Panc1 (cell line): ENCODE measurements at regions not wholly inside any gene's neighbourhood (a gene's known extent, or its start where the extent isn't known, plus 50 kb on each side); places are given as distances from the start of the nearest gene placed in this dataset.

Experiments used
- ATAC-seq: fragments of 200-7000 bp; cut with Tn5 transposase; 2 replicates; pipeline ENCODE4 v1.9.1; 2020; ENCODE audit warnings: mild to moderate bottlenecking, moderate library complexity
- BruUV-seq: library from RNA; stranded (reverse); fragments of 400-500 nt; replicated peaks from 2 replicates; lab custom pipeline; 2021; lab: Mats Ljungman, UMichigan
- CTCF ChIA-PET: fragments of 300-600 bp; sonication (Branson Sonifier 250); formaldehyde crosslinking; loops from one replicate; lab custom pipeline; 2022; ENCODE audit warnings: antibody characterized with exemption; lab: Charles Lee
- POLR2A ChIA-PET: fragments of 300-600 bp; sonication (Branson Sonifier 250); formaldehyde crosslinking; loops from one replicate; lab custom pipeline; 2022; ENCODE audit warnings: antibody characterized with exemption; lab: Charles Lee
- DNase-seq: peaks from one replicate; pipeline ENCODE4 v3.0.0-alpha.2; 2010; ENCODE audit warnings: low read depth, low spot score
- H3K27ac ChIP-seq: 2 replicates; pipeline ENCODE4 v1.5.1; 2011; ENCODE audit warnings: mild to moderate bottlenecking, low read length, inconsistent platforms
- H3K27me3 ChIP-seq: fragments of 200-500 bp; sonication (Bioruptor generic); 2 replicates; pipeline ENCODE4 v1.6.0; 2014; ENCODE audit warnings: low read length, inconsistent platforms; ENCODE audit not compliant: control insufficient read depth, insufficient read depth
- H3K36me3 ChIP-seq: fragments of 200-500 bp; sonication (Bioruptor generic); 2 replicates; pipeline ENCODE4 v1.5.1; 2014; ENCODE audit warnings: inconsistent platforms, mild to moderate bottlenecking, low read length, moderate library complexity; ENCODE audit not compliant: control insufficient read depth, insufficient read depth
- H3K4me1 ChIP-seq: 2 replicates; pipeline ENCODE4 v1.5.1; 2011; ENCODE audit warnings: inconsistent platforms, mild to moderate bottlenecking, low read length, moderate library complexity; ENCODE audit not compliant: control insufficient read depth, insufficient read depth
- H3K4me3 ChIP-seq, 2 experiments: 2 replicates each; pipeline ENCODE4 v1.5.1; 2011 to 2012; ENCODE audit warnings: low read depth in 2 of 2, low read length in 2 of 2, mild to moderate bottlenecking in 2 of 2, inconsistent platforms in 1 of 2, moderate library complexity in 1 of 2
- H3K9me3 ChIP-seq: fragments of 200-500 bp; sonication (Bioruptor generic); 2 replicates; pipeline ENCODE4 v1.5.1; 2014; ENCODE audit warnings: low read depth, mild to moderate bottlenecking, inconsistent platforms, low read length, moderate library complexity; ENCODE audit not compliant: control insufficient read depth, insufficient read depth
- POLR2AphosphoS5 ChIP-seq: IDR thresholded peaks from 2 replicates; pipeline ENCODE4 v1.6.1; 2012; ENCODE audit warnings: mild to moderate bottlenecking, low read depth, low read length, moderate library complexity
- REST ChIP-seq, 2 experiments: IDR thresholded peaks; 2 replicates each; pipeline ENCODE4 v1.6.1; 2011 to 2012; ENCODE audit warnings: low read depth in 2 of 2, control low read depth in 1 of 2, low read length in 1 of 2, mild to moderate bottlenecking in 1 of 2, moderate library complexity in 1 of 2; ENCODE audit not compliant: insufficient read depth in 1 of 2
- SIN3A ChIP-seq: IDR thresholded peaks from 2 replicates; pipeline ENCODE4 v1.6.1; 2012; ENCODE audit warnings: low read depth, mild to moderate bottlenecking, low read length, moderate library complexity, borderline replicate concordance; ENCODE audit not compliant: insufficient read depth
- TCF7L2 ChIP-seq: IDR thresholded peaks from 2 replicates; pipeline ENCODE4 v1.6.1; 2011; ENCODE audit warnings: mild to moderate bottlenecking, low read depth, low read length, inconsistent platforms
- in situ Hi-C: cut with HindIII; loops from 2 replicates; pipeline ENCODE4 v1.10.0; 2016; ENCODE audit warnings: low sequenced_read_pairs, low pct_unique_long_range_greater_than_20kb
- intact Hi-C: fragments of 100-400 bp; cut with micrococcal nuclease; formaldehyde crosslinking; loops from one replicate; pipeline ENCODE4 v1.10.0; 2022; ENCODE audit not compliant: unreplicated experiment
- TF ChIP-seq, protein P1 (sequence below): fragments of 450-650 bp; IDR thresholded peaks from 2 replicates; pipeline ENCODE4 v1.5.1; 2017; ENCODE audit warnings: mild to moderate bottlenecking

DNA sequence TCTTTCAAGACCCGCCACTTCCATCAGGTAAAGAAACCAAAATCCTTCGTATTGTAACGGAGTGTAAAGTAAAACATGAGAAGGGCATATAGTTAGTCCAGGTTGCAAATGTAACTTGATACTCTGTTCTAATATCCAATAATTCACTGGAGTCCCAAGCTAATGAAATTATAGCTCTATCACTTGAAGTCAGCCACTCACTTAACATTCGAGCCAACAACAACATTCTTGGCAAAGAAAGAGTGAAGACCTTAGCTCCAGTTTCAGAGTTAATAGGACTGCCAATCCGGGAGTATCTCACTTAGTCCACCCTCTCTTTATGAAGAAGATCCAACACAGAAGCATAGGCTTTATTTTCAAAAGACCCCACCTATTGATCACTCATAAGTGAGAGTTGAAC, 298.0 kb upstream of the SOX11 start:
- Histone ChIP-seq H3K27me3 (no peaks in the 10 kb centered on the region), H3K4me1 (no peaks in the 10 kb centered on the region), H3K27ac (no peak overlapping the region), H3K9me3 (no peaks in the 10 kb centered on the region), H3K4me3 (no peak overlapping the region), H3K36me3 (no peaks in the 10 kb centered on the region)
- in situ Hi-C loops = no loop called here
- BruUV-seq = no TSS peak
- POLR2A ChIA-PET = no interaction called here
- no peak for DNase-seq
- CTCF ChIA-PET = no interaction called here
- intact Hi-C loops = no loop called here
- no peak for TF ChIP-seq REST (IDR thresholded peaks at IDR 0.05; ENCODE audit: insufficient read depth in 1 of 2, low read depth in 2 of 2, low read length in 1 of 2)
- TF ChIP-seq, protein P1, sequence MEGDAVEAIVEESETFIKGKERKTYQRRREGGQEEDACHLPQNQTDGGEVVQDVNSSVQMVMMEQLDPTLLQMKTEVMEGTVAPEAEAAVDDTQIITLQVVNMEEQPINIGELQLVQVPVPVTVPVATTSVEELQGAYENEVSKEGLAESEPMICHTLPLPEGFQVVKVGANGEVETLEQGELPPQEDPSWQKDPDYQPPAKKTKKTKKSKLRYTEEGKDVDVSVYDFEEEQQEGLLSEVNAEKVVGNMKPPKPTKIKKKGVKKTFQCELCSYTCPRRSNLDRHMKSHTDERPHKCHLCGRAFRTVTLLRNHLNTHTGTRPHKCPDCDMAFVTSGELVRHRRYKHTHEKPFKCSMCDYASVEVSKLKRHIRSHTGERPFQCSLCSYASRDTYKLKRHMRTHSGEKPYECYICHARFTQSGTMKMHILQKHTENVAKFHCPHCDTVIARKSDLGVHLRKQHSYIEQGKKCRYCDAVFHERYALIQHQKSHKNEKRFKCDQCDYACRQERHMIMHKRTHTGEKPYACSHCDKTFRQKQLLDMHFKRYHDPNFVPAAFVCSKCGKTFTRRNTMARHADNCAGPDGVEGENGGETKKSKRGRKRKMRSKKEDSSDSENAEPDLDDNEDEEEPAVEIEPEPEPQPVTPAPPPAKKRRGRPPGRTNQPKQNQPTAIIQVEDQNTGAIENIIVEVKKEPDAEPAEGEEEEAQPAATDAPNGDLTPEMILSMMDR = no peak
- no peak for TF ChIP-seq POLR2AphosphoS5
- TF ChIP-seq TCF7L2 = no peak
- TF ChIP-seq SIN3A = no peak
- ATAC-seq = no peak

DNA sequence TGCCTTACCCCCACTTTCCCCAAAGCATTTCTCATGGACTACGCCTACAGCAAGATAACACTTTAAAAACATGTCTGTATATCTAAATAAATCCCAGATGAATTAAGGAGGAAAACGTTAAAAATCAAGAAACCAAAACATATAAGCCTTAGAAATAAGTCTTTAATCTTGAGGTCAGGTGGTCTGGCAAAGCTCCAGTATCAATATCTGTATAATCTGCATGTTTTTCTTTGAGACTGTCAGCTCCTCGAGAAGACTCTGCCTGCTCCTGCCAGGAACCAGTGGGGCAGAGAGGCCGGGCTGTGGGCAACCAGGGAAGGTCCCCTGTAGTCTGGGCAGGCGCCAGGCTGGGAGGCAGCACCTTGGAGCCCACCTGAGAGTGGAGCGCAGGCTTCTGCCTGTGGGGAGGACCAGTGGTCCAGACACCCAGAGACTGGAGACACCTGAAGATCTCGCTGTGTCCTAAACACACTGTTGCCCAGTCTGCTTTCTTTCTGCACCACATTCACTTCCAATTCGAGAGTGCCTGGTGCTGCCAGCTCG, 291.0 kb upstream of the SOX11 start:
- ChIA-PET POLR2A (no interaction called here), CTCF (no interaction called here)
- no peak overlapping the region for H3K4me3 ChIP-seq
- H3K9me3 ChIP-seq = no peaks in the 10 kb centered on the region
- TF ChIP-seq, protein P1 = no peak
- no peak for TF ChIP-seq POLR2AphosphoS5
- no peak for TF ChIP-seq SIN3A
- no peak for TF ChIP-seq REST (IDR thresholded peaks at IDR 0.05; ENCODE audit: insufficient read depth in 1 of 2, low read depth in 2 of 2, low read length in 1 of 2)
- TF ChIP-seq TCF7L2 = no peak
- H3K36me3 ChIP-seq = no peaks in the 10 kb centered on the region
- H3K4me1 ChIP-seq = no peaks in the 10 kb centered on the region
- ATAC-seq (no peak), DNase-seq (no peak)
- intact Hi-C loops = no loop called here
- no peak overlapping the region for H3K27ac ChIP-seq
- in situ Hi-C loops = no loop called here
- no peaks in the 10 kb centered on the region for H3K27me3 ChIP-seq
- BruUV-seq = no TSS peak
